IPS-NIHi11 (cell line): ENCODE measurements at regions not wholly inside any gene's neighbourhood (a gene's known extent, or its start where the extent isn't known, plus 50 kb on each side); places are given as distances from the start of the nearest gene placed in this dataset.

ENCODE experiments used
- DNase-seq: peaks from one replicate; pipeline ENCODE4 v3.0.0; 2012; ENCODE audit warnings: mixed read lengths, low spot score

DNA sequence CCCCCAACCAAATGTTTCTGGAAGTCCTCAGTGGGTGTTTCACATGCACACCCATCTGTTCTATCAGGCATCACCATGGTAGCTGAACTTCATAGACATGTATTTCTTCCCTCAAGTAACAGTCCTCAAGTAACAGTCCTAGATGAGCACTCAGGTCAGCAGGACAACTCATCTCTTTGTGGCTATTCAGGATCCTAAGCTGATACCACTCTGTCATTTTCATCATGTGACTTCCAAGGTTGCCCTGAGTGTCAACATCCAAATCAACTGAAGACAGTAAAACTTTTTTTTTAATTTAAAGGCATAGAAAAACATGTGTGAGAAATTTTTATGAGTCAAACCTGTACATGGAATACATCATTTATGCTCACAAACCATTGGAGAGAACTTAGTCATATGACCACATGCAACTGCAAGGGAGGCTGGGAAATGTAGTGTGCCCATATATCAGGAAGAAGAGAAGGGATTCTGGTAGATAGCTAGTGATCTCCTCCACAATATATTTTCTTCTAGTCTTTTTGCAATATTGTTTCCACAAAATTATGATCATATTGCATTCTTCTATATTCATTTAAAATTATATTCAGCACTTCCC, 64.2 kb upstream of the FST start:
- DNase-seq = no peak

GRCh38 chr5:53418409-53418808, 62.0 kb upstream of the FST start:
- DNase-seq = peak; percentile 37

GRCh38 chr5:53418826-53419658, 61.4 kb upstream of the FST start:
- DNase-seq = no peak

DNA sequence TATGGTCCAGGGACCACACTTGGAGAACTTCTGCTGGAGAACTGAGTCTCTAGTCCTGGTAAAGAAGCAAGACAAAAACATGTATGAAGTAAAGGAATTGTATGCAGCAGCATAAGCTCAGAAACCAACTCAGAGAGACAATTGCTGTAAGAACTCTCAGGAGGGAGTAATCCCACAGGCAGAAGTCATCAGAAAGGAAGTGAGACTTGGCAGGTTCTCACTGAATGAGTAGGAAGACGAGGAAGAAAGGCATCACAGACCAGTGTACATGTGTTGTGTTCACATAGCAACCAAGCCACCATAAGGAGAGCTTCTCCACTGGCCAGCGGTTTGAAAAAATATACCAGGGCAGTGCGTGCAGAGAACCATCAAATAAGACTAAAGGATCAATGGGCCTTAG, 57.9 kb upstream of the FST start:
- DNase-seq = no peak

- DNase-seq = no peak
Measured at GRCh38 chr5:53423724-53424123, 56.7 kb upstream of the FST start.

GRCh38 chr5:53424686-53425615, 55.5 kb upstream of the FST start:
- no peak for DNase-seq

- DNase-seq = peak; percentile 74
Measured at GRCh38 chr5:53425687-53426511, 54.5 kb upstream of the FST start.

DNA sequence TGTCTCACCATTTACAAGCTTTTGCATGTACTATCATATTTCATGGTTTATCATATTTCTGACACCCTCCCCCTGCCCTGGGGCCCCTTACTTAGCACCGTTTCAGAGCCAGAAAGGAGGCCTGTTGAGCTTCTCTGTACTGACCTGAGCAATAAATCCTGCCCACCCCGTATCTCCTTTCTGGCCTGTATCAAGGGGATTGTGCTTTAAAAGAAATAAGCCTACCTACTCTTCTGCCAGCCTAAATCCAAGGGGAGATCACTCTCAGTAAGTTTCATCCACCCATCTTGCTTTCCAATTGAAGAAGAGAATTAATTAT, 54.0 kb upstream of the FST start:
- no peak for DNase-seq

GRCh38 chr5:53426878-53427277, 53.6 kb upstream of the FST start:
- DNase-seq = no peak

GRCh38 chr5:53427965-53428364, 52.5 kb upstream of the FST start:
- DNase-seq = no peak

DNA sequence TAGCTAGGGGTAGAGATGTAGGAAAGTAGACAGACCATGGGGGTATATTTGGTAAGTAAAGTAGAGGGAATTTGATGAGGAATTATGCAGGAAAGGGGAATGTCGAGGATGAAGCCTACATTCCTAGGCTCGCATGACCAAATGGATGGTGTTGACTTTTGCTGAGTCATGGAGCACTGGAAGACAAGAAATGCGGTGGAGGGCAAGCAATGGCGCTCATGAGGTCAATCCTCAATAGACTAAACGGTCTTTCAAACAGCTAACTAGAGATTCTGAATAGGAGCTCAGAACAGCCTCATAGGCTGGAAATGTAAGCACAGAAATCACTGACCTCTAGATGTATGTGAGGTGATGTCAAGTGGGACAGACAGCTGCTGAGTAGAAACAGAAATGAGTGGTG, 50.7 kb upstream of the FST start:
- DNase-seq = no peak

DNA sequence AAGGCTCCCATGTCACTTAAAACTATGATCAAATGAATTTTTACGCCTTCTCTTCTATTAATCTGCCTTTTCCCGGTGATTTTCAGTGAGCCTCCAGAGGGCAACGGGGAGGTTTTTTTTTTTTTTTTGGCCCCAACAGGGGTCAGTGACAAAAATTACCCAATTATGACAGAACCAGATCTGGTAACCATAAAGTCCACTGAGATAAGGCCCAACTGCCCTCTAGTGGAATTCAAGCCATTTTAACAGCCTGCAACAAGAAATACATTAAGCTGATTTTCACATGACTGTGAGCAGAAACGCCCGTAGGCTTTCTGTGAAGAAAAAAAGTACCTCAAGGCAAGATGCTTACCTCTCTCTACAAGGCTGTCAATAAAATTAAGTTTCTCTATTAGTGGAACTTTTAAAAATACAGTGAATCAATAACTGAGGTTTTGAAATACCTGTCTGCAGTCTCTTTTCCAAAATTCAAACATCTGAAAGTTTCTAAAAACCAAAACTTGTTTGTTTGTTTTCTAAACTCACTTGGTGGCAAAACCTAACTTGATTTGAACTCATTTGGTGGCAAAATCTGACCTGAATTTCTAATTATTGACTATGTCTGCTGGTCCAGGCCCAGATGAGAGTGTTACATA, 49.7 kb upstream of the FST start:
- DNase-seq = peak; percentile 25
